Muscle of leg (tissue), 3 donors: ENCODE measurements at regions not wholly inside any gene's neighbourhood (a gene's known extent, or its start where the extent isn't known, plus 50 kb on each side); places are given as distances from the start of the nearest gene placed in this dataset.
A peak's percentile ranks its signal among the peaks of the same experiment; 100 is the strongest.

ENCODE experiments used
- DNase-seq: peaks from one replicate; pipeline ENCODE4 v3.0.0; 2013
- H3K27ac ChIP-seq: one replicate; pipeline ENCODE4 v1.5.1; 2013; ENCODE audit warnings: mild to moderate bottlenecking, low read length, control low read depth
- H3K27me3 ChIP-seq: one replicate; pipeline ENCODE4 v1.6.1; 2013; ENCODE audit warnings: low read length; ENCODE audit not compliant: control insufficient read depth, insufficient read depth
- H3K36me3 ChIP-seq: one replicate; pipeline ENCODE4 v1.6.1; 2013; ENCODE audit warnings: low read length; ENCODE audit not compliant: control insufficient read depth, insufficient read depth
- H3K4me1 ChIP-seq: one replicate; pipeline ENCODE4 v1.6.1; 2013; ENCODE audit warnings: low read length; ENCODE audit not compliant: control insufficient read depth, insufficient read depth
- H3K4me3 ChIP-seq: one replicate; pipeline ENCODE4 v1.5.1; 2013; ENCODE audit warnings: low read length, control low read depth
- H3K9me3 ChIP-seq: replicated peaks from 2 replicates; pipeline ENCODE4 v1.6.1; 2013; ENCODE audit warnings: low read depth, low read length; ENCODE audit not compliant: control insufficient read depth
- WGBS: methylation state at CpG from one replicate; pipeline ENCODE4 v1.1.5; 2013; ENCODE audit warnings: missing lambda C conversion rate; ENCODE audit not compliant: insufficient coverage; 5-methylcytosine and 5-hydroxymethylcytosine counted together

DNA sequence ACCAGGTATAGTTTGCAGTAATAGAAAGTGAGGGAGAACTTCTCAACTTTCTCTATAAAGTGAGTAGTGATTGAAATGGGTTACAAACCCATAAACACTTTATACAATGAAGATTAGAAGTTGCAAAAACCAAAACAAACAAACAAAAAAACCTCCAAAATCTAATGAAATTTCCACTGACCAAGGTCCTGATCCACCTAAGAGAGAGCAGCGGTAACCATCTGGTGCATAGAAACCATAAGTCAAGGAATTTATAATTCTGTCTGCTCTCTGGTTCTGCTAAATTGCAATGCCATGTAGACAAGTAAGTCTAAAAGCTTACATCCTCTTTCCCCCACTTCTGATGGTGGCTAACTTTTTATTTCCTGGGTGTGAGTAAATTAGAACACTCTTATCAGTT, 463.4 kb downstream of the EFNB2 start:
- Histone ChIP-seq H3K4me1 (no peaks in the 10 kb centered on the region), H3K27ac (no peak overlapping the region), H3K27me3 (no peaks in the 10 kb centered on the region), H3K4me3 (no peak overlapping the region), H3K36me3 (no peaks in the 10 kb centered on the region), H3K9me3 (no peaks in the 10 kb centered on the region)
- DNase-seq: no peak
- no CpG with 5 or more reads among the region's 1 CpG for WGBS

DNA sequence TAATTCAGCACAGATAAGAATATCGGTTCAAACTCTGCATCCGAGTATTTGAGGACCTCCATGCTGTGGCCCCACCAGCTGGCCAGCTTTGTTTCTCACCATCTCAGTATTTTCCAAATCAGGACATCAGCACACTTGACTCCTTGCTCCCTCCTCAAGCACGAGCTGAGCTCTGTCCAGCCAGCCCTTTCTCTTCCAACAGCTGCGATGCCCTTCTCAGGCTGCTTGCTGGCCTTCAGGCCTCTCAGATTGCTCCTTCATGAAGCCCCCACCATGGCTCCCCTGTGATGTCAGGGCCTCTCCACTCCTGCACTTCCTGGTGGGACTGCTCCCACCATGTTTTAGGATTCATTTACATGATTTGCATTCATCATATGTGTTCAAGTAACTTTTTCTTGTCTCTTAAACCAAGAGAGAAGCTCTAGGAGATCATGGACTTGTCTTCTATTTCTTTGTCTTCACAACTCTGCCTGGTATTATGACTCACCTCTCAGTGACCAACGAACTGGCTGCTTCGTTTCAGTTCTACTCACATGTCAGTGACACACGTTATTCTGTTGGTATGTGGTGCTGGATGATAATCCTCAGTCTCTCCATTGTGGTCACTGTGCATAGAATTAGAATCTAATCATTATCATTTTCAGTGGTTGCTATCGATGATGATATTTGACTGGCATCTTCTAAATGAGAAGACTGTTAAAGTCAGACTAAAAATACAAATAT, 471.7 kb downstream of the EFNB2 start:
- no peaks in the 10 kb centered on the region for H3K36me3 ChIP-seq
- no peaks in the 10 kb centered on the region for H3K4me1 ChIP-seq
- 80% methylated on average over 4 of the region's 8 CpGs for WGBS
- no peak overlapping the region for H3K4me3 ChIP-seq
- no peaks in the 10 kb centered on the region for H3K9me3 ChIP-seq
- DNase-seq: no peak
- no peaks in the 10 kb centered on the region for H3K27me3 ChIP-seq
- no peak overlapping the region for H3K27ac ChIP-seq

DNA sequence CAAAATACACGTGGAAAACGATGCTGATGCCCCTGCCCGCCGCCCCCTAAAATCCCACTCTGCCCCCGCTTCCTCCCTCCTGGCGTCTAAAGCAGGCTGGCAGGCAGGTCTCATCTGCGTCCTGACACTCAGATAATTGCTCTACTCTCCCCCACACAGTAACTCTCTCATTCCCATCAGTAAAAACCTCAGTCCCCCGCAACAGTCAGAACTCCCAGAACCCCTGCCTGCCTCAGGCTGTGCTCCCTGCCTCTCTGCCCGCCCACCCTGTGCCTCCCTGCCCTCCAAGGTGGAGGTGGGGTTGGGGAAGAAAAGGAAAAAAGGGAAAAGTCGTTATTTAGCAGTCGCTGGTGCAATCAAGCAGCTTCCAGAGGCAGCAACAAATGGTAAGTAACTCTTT, 473.7 kb downstream of the EFNB2 start:
- 62% methylated on average over 6 of the region's 11 CpGs for WGBS
- Histone ChIP-seq H3K27me3 (no peaks in the 10 kb centered on the region), H3K36me3 (no peaks in the 10 kb centered on the region), H3K9me3 (no peaks in the 10 kb centered on the region), H3K27ac (no peak overlapping the region), H3K4me1 (no peaks in the 10 kb centered on the region), H3K4me3 (no peak overlapping the region)
- no peak for DNase-seq

DNA sequence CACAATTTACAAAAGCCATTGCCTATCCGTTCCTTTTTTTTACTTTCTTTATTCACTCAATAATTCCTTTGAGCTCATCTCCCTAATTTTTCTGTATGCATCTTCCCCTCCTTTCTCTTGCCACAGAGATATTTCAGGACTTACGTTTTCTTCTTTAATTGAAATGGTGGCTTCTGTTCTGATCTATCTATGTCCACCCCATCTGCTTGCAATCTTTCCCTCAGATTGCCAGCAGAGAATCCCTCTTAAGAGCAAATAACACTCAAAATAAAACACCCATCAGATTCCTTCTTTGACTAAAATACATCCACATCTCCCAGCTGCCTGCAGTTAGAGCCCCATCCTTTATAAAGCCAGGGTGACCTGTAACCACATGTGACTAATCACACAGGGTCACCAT, 478.6 kb downstream of the EFNB2 start:
- H3K9me3 ChIP-seq: no peaks in the 10 kb centered on the region
- 86% methylated on average over 1 of the region's 2 CpGs for WGBS
- no peaks in the 10 kb centered on the region for H3K27me3 ChIP-seq
- no peak overlapping the region for H3K27ac ChIP-seq
- H3K36me3 ChIP-seq: no peaks in the 10 kb centered on the region
- H3K4me1 ChIP-seq: peaks cover 2% of the 10 kb centered on the region
- H3K4me3 ChIP-seq: no peak overlapping the region
- DNase-seq: no peak

DNA sequence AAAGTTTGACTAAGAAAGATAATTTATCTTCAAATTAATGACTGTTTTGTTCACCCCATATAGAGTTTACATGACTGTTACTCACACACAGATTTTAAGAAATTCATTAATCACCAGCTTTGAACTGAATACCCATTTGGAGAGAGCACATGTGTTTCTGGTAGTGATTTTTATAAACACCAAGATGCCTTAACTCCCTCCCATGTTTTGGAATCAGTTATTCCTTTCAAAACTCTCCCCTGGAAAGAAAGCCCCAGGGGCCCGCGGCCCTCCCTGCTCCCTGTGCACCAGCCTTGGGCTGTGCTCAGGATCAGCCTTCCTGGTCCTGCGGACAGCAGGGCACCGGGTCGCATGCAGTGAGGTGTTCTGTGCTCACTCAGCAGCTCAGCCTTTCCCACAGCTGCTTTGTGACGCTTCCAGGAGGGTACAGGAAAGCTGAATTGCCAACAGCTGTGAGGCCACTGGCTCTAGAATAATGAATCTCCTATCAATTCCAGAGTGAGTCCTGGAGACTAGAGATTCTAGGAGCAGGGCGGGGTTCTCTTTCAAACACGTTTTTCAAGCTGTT, 483.2 kb downstream of the EFNB2 start:
- peak; percentile 13 for DNase-seq
- H3K27ac ChIP-seq: no peak overlapping the region
- no peaks in the 10 kb centered on the region for H3K27me3 ChIP-seq
- H3K9me3 ChIP-seq: no peaks in the 10 kb centered on the region
- no peaks in the 10 kb centered on the region for H3K36me3 ChIP-seq
- 50% methylated on average over 6 of the region's 8 CpGs for WGBS
- no peak overlapping the region for H3K4me3 ChIP-seq
- H3K4me1 ChIP-seq: peaks cover 2% of the 10 kb centered on the region

DNA sequence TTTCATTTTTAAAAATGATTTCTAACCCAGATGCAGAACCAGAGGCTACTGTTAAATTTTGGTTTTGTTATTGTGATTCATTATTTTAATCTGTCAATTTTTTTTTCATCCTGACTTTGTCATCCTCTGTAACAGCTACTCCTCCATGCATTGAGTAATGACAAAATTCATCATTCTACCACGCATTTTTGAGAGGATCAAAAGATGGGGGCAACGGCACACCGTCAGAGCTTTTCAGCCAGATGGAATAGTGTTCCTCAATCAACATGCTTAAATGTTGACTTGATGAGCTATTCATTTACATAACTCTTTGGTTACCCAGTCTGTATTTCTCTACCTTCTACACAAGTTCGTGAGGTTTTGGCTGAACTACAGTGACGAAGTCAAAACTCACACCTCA, 486.3 kb downstream of the EFNB2 start:
- H3K4me1 ChIP-seq: peaks cover 2% of the 10 kb centered on the region
- H3K27me3 ChIP-seq: no peaks in the 10 kb centered on the region
- 100% methylated on average over 1 of the region's 5 CpGs for WGBS
- no peak overlapping the region for H3K4me3 ChIP-seq
- H3K27ac ChIP-seq: no peak overlapping the region
- no peaks in the 10 kb centered on the region for H3K9me3 ChIP-seq
- H3K36me3 ChIP-seq: no peaks in the 10 kb centered on the region
- DNase-seq: no peak

DNA sequence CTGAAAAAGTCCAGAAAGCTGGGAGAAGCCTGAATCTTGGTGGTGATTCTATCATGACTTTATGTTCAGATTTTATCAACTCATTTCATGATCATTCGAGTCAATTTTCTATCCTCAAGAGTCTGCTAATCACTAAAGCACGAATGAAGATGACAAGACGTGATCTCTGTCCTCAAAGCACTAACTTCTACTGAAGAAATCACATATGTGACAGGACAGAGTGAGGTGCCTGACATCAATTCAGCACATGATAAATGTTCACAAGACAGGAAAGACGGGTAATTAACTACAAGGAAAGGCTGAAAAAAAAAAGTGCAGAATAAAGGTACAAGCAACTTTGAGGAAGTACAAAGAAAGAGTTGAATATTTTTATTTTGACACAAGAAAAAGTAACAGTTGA, 487.1 kb downstream of the EFNB2 start:
- H3K36me3 ChIP-seq: no peaks in the 10 kb centered on the region
- H3K27ac ChIP-seq: no peak overlapping the region
- H3K4me1 ChIP-seq: peaks cover 2% of the 10 kb centered on the region
- H3K27me3 ChIP-seq: no peaks in the 10 kb centered on the region
- no peak for DNase-seq
- H3K4me3 ChIP-seq: no peak overlapping the region
- WGBS: 93% methylated on average over 2 of the region's 4 CpGs
- no peaks in the 10 kb centered on the region for H3K9me3 ChIP-seq

DNA sequence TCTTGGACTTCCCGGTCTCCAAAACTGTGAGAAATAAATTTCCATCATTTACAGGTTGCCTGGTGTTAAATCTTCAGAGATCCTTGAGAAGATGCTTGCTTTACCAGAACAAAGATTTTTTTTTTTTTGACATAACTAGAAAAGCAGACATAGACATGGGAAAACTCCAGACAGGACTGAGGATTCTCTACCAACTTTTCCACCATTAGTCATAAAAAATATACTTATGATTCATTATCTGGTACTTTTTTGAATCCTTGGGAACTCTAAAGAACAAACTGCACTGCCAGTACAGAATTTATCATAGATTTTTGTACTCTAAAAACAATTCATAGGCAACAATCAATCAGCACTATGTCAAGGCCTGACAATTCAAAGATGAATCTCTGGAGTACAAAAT, 487.6 kb downstream of the EFNB2 start:
- DNase-seq: no peak
- Histone ChIP-seq H3K27ac (no peak overlapping the region), H3K4me1 (peaks cover 2% of the 10 kb centered on the region), H3K27me3 (no peaks in the 10 kb centered on the region), H3K36me3 (no peaks in the 10 kb centered on the region), H3K4me3 (no peak overlapping the region), H3K9me3 (no peaks in the 10 kb centered on the region)
- WGBS: 40% methylated on average over 1 of the region's 1 CpG

DNA sequence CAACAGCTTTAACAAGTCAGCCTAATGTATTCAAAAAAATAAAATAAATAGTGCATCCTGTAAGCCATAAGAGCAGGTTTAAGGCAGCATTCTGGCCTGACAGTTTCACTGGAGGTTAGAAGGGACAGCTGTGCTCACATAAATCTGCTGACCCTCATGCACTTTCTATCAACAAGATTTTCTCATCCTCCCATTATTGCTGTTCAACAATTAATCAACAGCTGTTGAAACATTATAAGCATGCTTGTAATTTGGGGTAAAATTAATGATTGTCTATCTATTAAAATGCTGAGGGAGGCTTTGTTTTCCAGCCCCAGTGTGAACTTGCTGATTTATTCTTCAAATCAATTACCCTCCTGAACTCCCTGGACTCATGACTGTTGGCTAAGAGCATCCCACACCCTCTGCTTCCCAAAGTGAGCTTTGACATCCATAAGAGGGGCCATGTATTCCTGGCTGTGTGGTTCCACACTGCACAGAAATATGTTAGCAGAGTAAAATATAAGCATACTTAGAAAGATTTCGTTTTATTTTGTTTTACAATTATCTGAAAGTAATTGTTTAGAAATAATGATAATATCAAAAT, 492.4 kb downstream of the EFNB2 start:
- no peaks in the 10 kb centered on the region for H3K27me3 ChIP-seq
- H3K4me1 ChIP-seq: no peaks in the 10 kb centered on the region
- H3K27ac ChIP-seq: no peak overlapping the region
- no peak overlapping the region for H3K4me3 ChIP-seq
- WGBS: no CpG with 5 or more reads among the region's 1 CpG
- peak; percentile 16 for DNase-seq
- no peaks in the 10 kb centered on the region for H3K9me3 ChIP-seq
- H3K36me3 ChIP-seq: no peaks in the 10 kb centered on the region

DNA sequence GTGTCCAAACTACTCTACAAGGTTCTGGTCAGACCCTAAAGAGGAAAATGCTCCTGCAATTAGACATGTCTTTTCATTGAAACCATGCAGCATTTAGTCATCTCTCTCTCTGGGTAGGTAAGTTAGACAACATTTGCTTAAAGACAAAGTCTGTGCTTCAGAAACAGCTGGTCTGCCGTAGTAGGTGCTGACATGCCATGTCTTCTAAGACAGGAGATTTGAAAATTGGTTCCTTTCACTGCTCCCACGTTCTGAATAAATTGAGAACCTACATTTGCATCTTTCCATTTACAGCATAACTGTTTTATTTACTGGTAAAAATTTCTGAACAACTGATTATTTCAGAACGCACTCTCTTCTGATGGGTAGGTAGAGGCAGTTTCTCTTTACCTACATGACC, 494.0 kb downstream of the EFNB2 start:
- no peak for DNase-seq
- Histone ChIP-seq H3K27me3 (no peaks in the 10 kb centered on the region), H3K4me3 (no peak overlapping the region), H3K27ac (no peak overlapping the region), H3K9me3 (no peaks in the 10 kb centered on the region), H3K36me3 (no peaks in the 10 kb centered on the region), H3K4me1 (no peaks in the 10 kb centered on the region)
- WGBS: no CpG with 5 or more reads among the region's 3 CpGs
